ENCODE measurements at regions not wholly inside any gene's neighbourhood (a gene's known extent, or its start where the extent isn't known, plus 50 kb on each side); places are given as distances from the start of the nearest gene placed in this dataset.

DNA sequence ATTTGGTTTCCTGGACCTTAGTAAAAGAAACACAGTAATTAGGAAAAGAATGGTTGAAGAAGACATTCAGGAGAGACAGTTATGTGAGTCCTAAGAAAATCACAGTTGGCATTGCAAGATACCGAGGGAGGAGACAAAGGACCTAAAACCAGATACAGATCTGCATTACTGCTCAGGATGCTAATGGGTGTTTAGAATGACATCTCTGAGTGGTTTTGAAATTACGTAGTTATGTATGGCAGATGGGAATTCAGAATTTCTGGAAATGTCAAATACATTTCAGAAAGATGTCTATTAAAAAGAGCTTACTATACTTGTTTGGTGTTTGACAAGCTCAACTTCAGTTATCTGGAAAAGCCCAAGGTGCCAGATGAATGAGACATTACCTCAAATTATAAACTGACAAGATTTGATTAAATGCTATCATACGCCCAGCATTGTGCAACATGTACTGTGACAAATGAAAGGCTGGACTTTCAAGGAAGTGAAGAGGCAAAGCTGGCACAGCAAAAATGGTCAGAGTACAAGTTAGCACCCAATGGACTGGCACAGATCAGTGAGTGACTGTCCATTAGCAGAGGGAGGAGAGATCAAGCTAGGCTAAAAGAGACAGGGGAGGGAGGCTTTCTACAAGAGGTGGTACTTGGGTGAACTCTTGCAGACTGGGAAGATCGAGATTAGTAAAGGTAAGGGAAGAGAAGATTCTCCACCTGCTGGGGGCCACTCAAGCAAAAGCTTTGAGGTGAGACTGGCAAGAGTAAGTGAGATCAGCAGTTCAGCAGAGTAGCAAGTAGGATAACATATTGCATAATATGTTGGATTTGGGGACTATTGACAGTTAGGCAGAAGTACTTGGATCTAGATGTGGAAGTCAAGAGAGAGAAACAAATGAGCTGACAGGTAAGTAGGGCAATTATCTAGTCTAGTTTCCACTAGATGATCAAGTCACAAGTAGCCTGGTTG is 168.9 kb downstream of the CYRIA start:
- no peak for DNase-seq

DNA sequence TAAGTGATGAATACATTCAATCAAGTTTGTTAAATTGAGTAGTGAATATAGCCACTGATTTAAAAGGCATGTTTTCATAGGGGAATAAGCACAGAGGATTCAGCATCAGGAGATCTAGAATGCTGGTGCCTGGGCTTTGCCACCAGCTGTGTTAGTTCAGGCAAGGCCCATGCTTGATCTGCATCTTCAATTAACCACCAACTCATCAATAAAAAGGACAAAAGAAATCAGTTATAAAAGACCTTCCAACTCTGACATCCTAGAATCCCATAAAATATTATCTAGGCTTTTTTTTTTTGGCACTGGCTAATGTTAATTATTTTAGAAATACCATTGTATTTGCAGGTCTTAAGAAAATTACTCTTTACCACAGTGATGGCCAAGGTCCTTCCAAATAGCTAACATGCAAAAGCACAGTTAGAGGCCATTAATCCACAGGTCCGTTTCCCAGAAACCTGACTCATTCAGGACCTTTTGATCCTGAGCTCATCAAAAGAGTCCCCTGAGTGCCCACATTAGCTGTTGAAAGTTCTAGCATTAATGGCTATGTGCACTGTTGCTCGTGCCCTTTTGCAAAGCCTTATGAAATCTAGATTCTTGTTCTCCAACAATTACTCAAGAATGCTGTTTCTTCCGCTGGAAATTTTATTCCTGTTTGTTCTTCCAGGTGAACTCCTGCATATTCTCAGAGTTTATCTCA is 170.0 kb downstream of the CYRIA start:
- no peak for DNase-seq

DNA sequence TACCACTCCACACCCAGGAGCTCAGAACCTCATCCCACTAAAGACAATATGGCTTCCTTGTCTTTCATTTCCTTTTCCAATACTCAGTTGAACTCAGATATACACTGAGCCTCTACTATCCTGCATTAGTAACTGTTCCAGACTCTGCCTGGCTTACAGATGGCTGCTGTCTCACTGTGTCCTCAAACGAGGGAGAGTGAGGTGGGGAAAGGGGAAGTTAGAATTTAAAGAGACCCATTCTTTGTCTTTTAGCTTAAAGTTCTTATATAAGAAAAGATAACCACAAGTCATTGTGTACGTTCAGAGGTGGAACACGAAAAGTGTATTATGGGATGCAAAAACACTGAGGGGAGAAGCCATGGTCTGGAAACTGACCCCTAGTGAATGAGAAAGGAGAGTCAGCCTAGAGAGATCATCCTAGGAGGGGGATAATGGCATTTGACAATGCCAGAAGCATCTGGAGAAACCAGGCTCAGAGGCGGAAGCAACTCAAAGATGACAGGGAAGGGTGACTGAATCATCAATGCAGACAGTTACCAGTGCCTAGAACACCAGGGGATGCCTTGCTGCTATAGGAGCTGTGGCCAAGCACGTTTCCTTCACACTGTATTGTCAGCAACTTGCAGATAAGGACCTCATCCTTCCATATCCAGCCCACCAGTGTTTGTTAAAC is 170.7 kb downstream of the CYRIA start:
- no peak for DNase-seq

DNA sequence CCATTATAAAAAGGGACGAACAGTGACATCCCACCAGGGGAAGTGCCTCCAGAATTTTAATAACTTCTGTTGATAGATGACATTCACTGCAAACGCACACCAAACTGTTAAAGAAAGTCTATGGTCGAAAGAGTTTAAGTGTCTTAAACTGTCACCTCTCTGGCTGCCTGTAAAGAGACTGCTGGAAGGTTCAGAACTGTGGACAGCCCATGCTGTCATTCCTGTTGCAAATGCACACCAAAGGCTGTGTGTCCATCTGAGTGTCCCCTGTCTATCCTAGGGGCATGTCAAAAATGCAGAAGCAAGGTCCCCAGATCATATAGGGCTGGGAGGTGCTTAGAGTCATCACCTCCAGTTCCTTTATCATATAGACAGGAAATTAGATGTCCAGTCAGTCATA is 171.8 kb downstream of the CYRIA start:
- DNase-seq = no peak

DNA sequence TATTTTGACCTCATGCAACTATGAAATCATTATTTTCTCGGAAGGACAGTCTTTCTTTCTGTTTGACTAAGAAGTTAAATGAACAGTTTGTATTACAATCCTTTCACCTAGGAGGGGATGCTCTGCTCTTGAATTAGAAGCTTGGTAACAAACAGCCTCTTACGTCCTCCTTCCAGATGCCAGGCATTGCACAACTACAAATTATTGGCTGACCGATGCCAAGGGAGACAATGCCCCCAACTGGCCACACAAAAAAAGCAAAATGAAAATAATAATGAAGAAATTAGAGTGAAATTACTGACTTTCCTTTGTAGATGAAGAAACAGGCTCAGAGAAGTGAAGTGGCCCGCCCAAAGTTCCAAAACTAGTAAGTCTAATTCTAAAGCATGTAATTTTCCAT is 177.9 kb downstream of the CYRIA start:
- DNase-seq = peak in 2 of 3 experiments; percentile 33 to 37

DNA sequence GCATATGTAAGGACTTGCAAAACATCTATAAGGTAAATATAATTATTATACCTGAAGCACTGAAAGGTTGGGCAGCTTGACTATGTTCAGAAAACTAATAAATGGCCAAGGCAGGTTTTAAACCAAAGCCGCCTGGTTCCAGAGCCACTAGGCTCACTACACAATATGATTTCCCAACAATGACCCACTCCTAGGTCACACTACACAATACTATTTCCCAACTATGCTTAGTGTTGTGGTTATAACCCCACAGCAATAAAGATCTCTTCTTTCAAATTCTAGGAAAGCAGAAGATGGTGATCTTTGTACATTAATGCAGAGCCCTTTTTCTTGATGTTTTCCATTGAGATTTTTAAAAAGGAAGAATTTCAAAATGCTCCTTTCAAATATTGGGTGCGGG is 180.4 kb downstream of the CYRIA start:
- DNase-seq = no peak

DNA sequence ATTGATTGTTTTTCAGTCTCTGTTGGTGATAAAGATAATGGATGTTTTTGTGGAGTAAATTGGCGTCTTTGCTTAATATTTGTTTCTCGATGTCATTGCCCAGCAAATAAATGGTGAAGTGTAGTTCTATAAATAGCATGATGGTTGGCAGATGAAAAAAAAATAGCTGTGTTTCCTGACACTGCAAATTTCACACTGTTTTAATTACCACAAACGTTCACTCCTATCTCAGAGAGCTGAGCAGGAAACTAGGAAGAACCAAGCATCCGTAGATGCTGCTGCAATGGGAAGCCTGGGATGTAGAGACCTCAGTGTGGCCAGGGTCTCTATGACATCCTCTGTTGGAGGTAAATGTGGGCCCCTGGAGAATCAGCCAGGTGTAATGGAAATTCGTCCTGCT is 183.2 kb downstream of the CYRIA start:
- no peak for DNase-seq

DNA sequence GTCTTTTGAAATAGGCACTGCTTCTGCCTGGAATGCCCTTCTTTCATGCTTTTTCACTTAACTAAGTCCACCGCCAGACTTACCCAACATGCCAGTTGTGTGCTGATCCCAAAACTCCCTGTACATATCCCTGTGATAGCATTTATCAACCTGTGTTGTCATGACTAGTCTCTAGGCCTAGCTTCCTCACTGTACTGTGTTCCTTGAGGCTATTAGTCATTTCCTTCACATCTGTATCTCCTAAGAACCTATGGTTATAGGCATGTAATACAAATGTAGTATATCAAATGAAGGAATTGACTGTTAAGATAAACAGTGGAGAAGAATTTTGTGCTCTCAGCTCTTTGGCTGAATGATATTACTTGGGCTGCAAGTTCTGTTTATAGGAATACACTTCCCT is 184.3 kb downstream of the CYRIA start:
- no peak for DNase-seq

DNA sequence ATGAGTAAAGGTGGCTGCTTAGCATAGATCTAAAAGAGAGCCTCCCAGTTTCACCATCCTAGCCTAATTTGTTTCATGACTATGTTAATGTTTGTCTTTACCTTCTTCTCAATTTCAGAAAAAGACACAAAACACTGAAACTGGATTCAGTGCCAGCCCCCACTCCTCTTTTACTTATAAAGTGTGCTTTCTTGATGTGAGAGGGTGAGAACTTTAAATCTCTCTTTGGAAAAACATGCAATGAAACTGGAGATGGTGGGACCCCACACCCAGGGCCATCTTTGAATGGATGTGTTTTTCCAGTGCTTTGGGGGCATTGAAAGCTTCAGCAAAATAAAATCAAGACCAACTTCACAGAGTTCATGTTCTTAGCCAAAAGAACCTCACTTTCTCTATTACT is 185.9 kb downstream of the CYRIA start:
- DNase-seq = no peak

DNA sequence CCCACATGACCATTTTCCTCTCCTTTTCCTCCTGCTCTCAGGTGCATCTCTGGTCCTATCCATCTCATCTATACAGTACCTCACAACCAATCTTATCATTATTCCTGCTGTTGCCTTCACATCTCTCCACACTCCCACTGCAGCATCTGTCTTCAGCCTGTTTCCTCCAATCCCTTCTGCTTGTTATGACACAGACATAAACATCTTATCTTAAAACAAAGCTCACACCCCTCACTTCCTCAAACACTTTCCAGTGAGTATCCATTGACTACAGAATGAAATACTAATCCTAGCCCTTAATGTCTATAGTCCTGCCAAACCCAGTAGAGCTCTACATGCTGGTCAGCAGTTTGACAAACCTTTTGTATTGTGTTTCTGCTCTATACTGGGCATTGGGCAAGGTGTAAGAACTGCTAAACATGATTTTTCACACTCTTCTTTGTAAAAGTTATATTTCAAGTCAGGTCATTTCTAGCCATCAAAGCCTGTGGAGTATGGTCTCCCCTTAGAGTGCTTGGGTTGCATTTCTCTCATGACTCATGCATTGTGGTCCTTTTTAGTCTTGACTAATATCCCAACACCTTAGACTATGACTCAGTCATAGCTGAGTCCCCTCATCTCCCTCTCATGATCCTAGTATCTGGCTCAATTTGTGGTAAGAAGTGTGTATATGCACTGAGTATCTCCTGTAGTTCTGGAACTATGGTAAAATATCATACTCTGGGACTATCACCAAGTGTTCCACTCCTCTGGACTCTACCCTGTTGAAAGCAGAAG is 187.0 kb downstream of the CYRIA start:
- no peak for DNase-seq

DNA sequence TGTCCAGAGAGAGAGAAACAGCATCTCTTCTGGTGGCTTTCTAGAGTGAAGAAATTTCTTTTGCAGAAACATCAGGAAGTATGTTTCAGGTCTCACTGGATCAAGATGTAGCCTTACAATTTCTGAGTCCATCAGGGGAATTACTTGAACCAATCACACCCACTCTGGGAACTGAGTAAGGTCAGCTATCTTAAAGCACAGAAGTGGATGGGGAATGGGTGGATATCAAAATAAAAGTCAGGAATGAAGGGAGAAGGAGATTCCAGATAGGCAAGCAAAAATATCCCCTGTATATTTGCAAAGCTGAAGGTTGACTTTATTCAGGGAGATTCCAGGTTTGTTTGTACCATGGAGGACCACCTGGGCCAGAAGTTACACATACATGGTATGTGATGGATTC is 188.0 kb downstream of the CYRIA start:
- no peak for DNase-seq

DNA sequence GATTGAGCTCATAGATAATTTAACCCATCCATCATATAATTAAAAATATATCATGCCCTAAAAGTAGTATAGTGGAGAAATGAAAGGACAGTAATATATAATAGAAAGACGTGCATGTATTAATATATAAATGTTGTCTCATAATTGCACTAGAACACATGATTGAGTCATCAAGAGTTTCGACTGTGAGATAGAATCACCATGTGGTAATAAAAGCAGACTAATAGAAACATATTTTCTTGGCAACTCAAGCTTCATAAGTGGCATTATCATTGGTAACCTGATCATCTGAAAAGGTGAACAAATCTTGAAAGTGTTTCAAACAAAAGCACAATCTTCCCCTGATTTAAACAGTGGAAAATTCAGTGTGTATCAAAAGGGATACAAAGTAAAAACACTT is 188.8 kb downstream of the CYRIA start:
- no peak for DNase-seq

DNA sequence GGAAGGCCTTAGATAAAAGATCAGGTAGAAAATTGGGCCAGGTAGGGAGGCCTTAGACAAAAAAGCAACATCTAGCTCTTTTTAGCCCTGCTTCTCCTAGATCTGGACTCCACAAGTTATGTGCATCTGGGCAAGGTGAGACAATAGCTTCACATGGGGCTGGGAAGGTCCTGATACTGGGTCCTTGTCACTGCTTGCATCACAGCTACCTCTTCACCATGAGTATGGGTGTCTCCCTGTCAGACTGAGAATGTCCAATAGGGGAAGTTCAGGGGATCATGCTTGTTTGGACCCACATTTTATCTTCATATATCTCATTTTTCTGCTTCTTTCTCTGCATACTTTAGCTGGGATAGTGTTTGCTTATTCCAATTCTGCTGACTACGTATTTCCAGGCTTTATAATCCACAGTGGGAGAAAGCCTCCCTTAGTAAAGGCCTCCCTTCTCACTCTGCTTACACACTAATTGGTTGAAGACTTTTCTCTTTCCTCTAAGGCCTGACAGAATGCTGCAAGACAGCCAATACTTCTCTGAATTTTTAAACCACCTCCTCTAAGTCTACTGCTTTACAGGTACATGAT is 189.6 kb downstream of the CYRIA start:
- DNase-seq = no peak

DNA sequence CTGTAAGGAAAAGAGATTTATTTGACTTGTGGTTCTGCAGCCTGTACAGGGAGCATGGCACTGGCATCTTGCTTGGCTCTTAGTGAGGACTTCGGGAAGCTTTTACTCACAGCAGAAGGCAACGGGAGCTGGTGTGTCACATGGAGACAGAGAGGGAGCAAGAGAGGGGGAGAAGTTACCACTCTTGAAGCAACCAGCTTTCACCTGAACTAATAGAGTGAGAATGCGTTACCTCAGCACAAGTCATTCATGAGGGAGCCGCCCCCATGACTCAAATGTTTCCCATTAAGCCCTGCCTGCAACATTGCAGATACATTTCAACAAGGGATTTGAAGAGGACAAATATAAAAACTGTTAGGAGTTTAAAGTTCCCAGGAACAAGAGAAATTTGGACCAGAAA is 190.0 kb downstream of the CYRIA start:
- no peak for DNase-seq

DNA sequence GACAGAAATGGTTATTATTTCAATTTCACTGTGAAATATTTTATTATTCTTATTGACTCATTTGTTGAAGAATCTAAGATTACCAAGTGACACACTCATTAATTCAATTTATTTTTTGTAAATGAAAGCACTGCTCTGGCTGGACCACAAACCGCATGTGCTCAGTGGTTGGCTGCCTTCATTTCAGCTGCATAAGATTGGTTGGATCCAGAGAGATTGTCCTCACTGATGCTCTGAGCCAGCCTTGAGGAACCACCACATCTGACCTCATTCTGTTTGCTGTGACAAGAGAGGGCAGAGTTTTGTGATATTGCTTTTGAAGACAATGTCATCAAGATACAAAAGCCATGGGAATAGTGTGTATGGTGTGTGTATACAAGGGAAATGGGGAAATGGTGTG is 192.1 kb downstream of the CYRIA start:
- no peak for DNase-seq

DNA sequence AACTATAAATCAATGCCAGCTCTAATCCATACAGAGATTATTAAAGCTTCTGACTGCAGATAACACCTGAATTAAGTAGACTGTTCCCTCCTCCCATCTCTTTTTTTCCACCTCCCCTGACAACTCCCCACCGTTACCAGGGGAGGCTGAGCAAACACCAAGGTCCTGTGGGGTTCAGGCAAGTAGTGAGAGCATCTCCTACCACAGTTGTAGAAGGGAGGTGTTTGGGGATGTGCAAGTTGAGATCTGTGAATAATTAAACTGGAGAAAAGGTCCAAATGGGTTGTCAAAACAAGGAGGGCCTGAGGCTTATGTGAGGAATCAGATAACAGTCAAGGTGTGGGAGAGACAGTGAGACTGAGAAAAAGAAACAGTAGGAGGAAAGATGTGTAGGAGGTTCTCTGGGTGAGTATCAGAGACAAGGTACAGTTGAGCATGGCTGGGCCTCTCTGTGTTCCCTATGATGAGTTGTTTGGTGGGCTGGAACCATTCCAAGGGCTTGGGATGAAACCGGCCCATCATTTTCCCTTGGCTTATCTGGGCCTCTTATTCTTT is 194.6 kb downstream of the CYRIA start:
- DNase-seq = no peak

DNA sequence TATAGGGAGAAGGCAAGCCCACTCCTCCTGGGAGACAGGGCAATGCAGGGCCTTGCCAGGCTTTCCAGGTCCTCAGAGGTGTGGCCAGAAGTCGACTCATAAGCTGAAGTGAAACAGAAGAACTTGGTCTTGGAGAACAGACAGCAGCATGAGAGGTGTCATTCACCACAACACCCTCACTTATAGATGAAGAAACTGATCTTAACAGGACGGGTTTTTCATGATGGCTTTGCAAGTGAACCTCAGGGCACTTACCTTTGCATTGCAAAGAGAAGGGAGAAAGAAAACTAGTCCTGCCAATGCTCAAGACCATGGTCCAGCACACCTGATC is 198.8 kb downstream of the CYRIA start:
- no peak for DNase-seq

DNA sequence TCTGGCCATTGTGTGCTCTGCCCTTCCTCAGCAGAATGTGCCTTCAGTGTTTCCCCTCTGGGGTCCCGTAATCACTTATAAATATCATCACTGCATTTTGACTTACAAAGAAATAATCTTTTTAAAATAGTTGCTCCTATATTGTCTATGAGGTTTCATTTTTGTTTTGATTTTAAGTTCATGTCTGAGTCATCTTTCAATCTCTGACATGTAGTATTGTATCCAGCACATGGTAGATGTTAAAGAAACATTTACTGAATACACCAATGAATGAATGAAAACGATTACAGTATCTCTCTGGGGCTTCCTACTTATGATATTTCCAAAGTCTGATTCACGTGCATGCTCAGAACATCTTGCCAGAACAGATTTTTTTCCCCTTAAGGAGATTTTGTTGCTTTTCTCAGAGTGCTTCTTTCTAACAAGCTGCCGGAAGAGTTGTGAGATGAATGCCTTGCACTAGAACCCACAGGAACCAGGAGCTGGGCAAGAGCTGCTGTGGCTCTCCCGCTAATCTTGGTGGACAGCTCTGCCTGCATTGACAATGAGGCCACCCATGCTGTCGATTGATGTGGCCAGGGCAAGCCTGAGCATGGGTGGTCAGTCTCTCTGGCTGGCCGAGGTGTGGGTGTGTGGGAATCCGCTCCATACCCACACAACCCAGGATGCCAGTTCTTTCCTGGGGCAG is 199.4 kb downstream of the CYRIA start:
- no peak for DNase-seq

DNA sequence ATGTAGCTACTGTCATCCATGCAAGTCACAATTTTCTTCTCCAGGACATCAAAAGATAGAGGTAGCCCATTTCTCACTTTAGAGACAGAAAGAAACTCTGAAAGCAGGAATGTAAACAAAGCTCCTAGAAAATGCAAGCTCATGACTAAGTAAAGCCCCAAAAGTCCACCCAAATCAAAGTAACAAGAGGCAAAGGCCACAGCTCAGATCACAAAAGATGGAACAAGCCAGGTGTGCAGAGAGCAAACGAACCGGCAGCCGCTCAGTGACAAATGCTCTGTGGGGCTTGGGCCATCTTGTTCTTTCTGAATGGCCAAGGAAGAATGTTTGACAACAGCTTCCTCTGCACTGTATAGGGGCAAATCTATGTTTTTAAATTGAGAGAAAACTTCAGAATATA is 201.0 kb downstream of the CYRIA start:
- DNase-seq = no peak

DNA sequence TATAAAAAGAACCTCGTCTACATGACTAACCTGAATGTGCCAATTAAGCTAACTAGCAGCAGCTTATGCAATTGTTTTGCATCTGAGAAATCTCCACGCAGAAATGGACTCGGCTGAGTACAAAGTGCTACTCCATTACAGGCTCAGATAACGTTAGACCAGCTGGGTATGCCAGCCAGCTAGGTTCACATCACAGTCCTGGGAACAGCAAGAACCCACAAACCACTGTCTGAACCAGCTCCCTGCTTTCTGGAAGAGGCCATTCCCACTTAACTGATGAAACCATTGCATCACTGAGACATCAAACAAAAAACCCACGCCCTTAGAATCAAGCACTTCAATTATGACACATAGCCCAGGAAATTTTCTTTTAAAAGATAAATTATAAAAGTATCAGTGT is 202.7 kb downstream of the CYRIA start:
- DNase-seq = no peak

DNA sequence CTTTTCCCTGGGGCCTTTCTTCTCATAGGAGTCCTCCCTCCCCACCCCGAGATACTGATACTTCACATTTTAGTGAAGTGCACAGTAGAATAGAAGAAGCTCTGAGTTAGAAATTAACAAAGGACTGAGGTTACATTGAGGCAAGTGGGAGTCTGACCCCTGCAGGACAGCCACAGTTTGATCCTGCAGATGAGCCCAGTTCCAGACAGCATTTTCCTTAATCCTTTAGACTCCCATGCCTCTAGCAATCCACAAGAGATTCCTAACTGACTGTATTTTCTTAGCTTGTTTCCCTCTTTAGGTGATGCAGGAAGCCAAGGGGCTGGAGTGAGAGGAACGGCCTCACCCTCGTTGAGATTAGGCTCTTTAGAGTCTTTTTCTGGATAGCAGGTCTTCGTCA is 204.0 kb downstream of the CYRIA start:
- no peak for DNase-seq

DNA sequence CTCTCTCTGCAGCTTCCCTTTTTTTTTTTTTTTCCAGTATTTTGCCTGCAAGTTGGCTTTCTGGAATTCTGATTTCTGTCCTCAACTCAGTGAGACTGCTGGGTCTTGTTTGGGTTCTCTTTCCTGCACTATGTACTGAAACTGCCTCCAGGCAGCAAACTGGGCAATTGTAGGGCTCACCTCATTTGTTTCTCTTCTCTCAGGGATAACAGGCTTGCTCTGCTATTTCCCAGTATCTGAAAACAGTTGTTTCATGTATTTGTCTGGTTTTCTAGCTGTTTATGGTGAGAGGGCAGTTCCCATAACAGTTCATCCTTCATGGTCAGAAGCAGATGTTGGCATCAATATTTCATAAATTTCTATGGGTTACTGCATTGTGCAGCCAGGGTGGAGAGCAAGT is 206.0 kb downstream of the CYRIA start:
- DNase-seq = no peak

Data from NCI-H1417 (cell line).